ENCODE measurements at regions not wholly inside any gene's neighbourhood (a gene's known extent, or its start where the extent isn't known, plus 50 kb on each side); places are given as distances from the start of the nearest gene placed in this dataset.

- DNase-seq (ENCODE audit: low read depth in 4 of 4, low spot score in 3 of 4), result no peak
Observed at GRCh38 chr12:17695495-17695894, 394.5 kb downstream of the RERGL start.

- no peak for DNase-seq (ENCODE audit: low read depth in 4 of 4, low spot score in 3 of 4)
Observed at GRCh38 chr12:17691369-17691768, 398.6 kb downstream of the RERGL start.

- no peak for DNase-seq (ENCODE audit: low read depth in 4 of 4, low spot score in 3 of 4)
Observed at GRCh38 chr12:17680220-17680619, 409.8 kb downstream of the RERGL start.

GRCh38 chr12:17666641-17667324 is 423.2 kb downstream of the RERGL start:
- DNase-seq (ENCODE audit: low read depth in 4 of 4, low spot score in 3 of 4), result no peak

- no peak for DNase-seq (ENCODE audit: low read depth in 4 of 4, low spot score in 3 of 4)
Observed at GRCh38 chr12:17665839-17666238, 424.2 kb downstream of the RERGL start.

- no peak for DNase-seq (ENCODE audit: low read depth in 4 of 4, low spot score in 3 of 4)
Observed at GRCh38 chr12:17661250-17661649, 428.7 kb downstream of the RERGL start.

GRCh38 chr12:17652436-17652835 is 437.6 kb downstream of the RERGL start:
- DNase-seq (ENCODE audit: low read depth in 4 of 4, low spot score in 3 of 4), result no peak

- no peak for DNase-seq (ENCODE audit: low read depth in 4 of 4, low spot score in 3 of 4)
Observed at GRCh38 chr12:17642340-17642650, 447.7 kb downstream of the RERGL start.

- no peak for DNase-seq (ENCODE audit: low read depth in 4 of 4, low spot score in 3 of 4)
Observed at GRCh38 chr12:17640615-17641014, 449.4 kb downstream of the RERGL start.

GRCh38 chr12:17618831-17619230 is 471.2 kb downstream of the RERGL start:
- no peak for DNase-seq (ENCODE audit: low read depth in 4 of 4, low spot score in 3 of 4)

GRCh38 chr12:17609701-17610100 is 480.3 kb downstream of the RERGL start:
- DNase-seq (ENCODE audit: low read depth in 4 of 4, low spot score in 3 of 4), result no peak

- no peak for DNase-seq (ENCODE audit: low read depth in 4 of 4, low spot score in 3 of 4)
Observed at GRCh38 chr12:17609153-17609552, 480.8 kb downstream of the RERGL start.

GRCh38 chr12:17595111-17595510 is 494.9 kb downstream of the RERGL start:
- DNase-seq (ENCODE audit: low read depth in 4 of 4, low spot score in 3 of 4), result no peak

GRCh38 chr12:17593715-17594406 is 496.1 kb downstream of the RERGL start:
- DNase-seq (ENCODE audit: low read depth in 4 of 4, low spot score in 3 of 4), result no peak

GRCh38 chr12:17592472-17592871 is 497.5 kb downstream of the RERGL start:
- no peak for DNase-seq (ENCODE audit: low read depth in 4 of 4, low spot score in 3 of 4)

- DNase-seq (ENCODE audit: low read depth in 4 of 4, low spot score in 3 of 4), result no peak
Observed at GRCh38 chr12:17591005-17591681, 498.9 kb downstream of the RERGL start.

- DNase-seq (ENCODE audit: low read depth in 4 of 4, low spot score in 3 of 4), result no peak
Observed at GRCh38 chr12:17588968-17589367, 501.0 kb downstream of the RERGL start.

- no peak for DNase-seq (ENCODE audit: low read depth in 4 of 4, low spot score in 3 of 4)
Observed at GRCh38 chr12:17579205-17580026, 510.6 kb downstream of the RERGL start.

- DNase-seq (ENCODE audit: low read depth in 4 of 4, low spot score in 3 of 4), result no peak
Observed at GRCh38 chr12:17577405-17577804, 512.6 kb downstream of the RERGL start.

GRCh38 chr12:17572250-17572649 is 517.7 kb downstream of the RERGL start:
- DNase-seq (ENCODE audit: low read depth in 4 of 4, low spot score in 3 of 4), result no peak

- DNase-seq (ENCODE audit: low read depth in 4 of 4, low spot score in 3 of 4), result no peak
Observed at GRCh38 chr12:17571047-17571446, 518.9 kb downstream of the RERGL start.
